ENCODE measurements at regions not wholly inside any gene's neighbourhood (a gene's known extent, or its start where the extent isn't known, plus 50 kb on each side); places are given as distances from the start of the nearest gene placed in this dataset.

GRCh38 chr21:27366036-27366435 is 399.1 kb upstream of the ADAMTS5 start:
- H3K27me3 ChIP-seq (replicated peaks; ENCODE audit: insufficient read depth, low read depth, low read length, poor library complexity) = no peaks in the 10 kb centered on the region
- TF ChIP-seq EZH2 (IDR thresholded peaks at IDR 0.05; ENCODE audit: borderline replicate concordance, low read depth, low read length, poor library complexity, severe bottlenecking) (no peak), CTCF (conservative IDR thresholded peaks at IDR 0.05; ENCODE audit: low read depth, low read length) (no peak)
- DNase-seq (ENCODE audit: low spot score) = no peak
- BruUV-seq (replicated peaks) = no TSS peak
- H3K9me3 ChIP-seq (ENCODE audit: low read depth, low read length, poor library complexity, severe bottlenecking) = peaks cover 2% of the 10 kb centered on the region
- CTCF ChIA-PET = no interaction called here
- no peaks in the 10 kb centered on the region for H3K36me3 ChIP-seq (ENCODE audit: insufficient read depth, low read length, poor library complexity, severe bottlenecking)
- POLR2A ChIA-PET (ENCODE audit: low non-redundant PET) = no interaction called here
- intact Hi-C loops (cut with micrococcal nuclease; ENCODE audit: unreplicated experiment) = no loop called here
- no peak overlapping the region for H3K4me3 ChIP-seq (ENCODE audit: low read depth, low read length, poor library complexity, severe bottlenecking)
- no peak overlapping the region for H3K27ac ChIP-seq (ENCODE audit: low read depth, low read length, poor library complexity, severe bottlenecking)
- no peaks in the 10 kb centered on the region for H3K4me1 ChIP-seq (ENCODE audit: insufficient read depth, low read length, poor library complexity, severe bottlenecking)

DNA sequence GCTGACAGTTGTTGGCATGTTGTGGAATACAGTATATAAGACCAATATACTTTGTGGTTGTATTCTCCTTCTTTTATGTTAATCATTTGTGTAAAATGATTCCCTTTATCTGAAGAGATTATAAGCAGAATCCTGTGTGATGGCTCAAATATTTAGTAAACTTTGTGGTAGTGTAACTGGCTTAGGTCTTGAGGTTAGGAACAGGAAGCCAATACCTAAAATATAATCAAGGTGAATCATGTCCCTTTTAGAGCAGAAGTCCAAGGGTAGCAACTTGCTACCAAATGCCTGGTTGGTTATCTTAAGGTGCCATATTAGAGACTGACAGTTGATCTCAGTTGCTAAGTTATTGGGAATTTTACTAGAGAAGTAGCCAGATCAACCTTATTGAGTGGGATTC is 398.5 kb upstream of the ADAMTS5 start:
- POLR2A ChIA-PET (ENCODE audit: low non-redundant PET) = no interaction called here
- TF ChIP-seq CTCF (conservative IDR thresholded peaks at IDR 0.05; ENCODE audit: low read depth, low read length) = no peak
- no peak for TF ChIP-seq EZH2 (IDR thresholded peaks at IDR 0.05; ENCODE audit: borderline replicate concordance, low read depth, low read length, poor library complexity, severe bottlenecking)
- CTCF ChIA-PET = no interaction called here
- Histone ChIP-seq H3K27me3 (replicated peaks; ENCODE audit: insufficient read depth, low read depth, low read length, poor library complexity) (no peaks in the 10 kb centered on the region), H3K36me3 (ENCODE audit: insufficient read depth, low read length, poor library complexity, severe bottlenecking) (no peaks in the 10 kb centered on the region), H3K27ac (ENCODE audit: low read depth, low read length, poor library complexity, severe bottlenecking) (no peak overlapping the region), H3K4me3 (ENCODE audit: low read depth, low read length, poor library complexity, severe bottlenecking) (no peak overlapping the region), H3K9me3 (ENCODE audit: low read depth, low read length, poor library complexity, severe bottlenecking) (peaks cover 2% of the 10 kb centered on the region), H3K4me1 (ENCODE audit: insufficient read depth, low read length, poor library complexity, severe bottlenecking) (no peaks in the 10 kb centered on the region)
- no peak for DNase-seq (ENCODE audit: low spot score)
- no TSS peak for BruUV-seq (replicated peaks)
- intact Hi-C loops (cut with micrococcal nuclease; ENCODE audit: unreplicated experiment) = no loop called here

DNA sequence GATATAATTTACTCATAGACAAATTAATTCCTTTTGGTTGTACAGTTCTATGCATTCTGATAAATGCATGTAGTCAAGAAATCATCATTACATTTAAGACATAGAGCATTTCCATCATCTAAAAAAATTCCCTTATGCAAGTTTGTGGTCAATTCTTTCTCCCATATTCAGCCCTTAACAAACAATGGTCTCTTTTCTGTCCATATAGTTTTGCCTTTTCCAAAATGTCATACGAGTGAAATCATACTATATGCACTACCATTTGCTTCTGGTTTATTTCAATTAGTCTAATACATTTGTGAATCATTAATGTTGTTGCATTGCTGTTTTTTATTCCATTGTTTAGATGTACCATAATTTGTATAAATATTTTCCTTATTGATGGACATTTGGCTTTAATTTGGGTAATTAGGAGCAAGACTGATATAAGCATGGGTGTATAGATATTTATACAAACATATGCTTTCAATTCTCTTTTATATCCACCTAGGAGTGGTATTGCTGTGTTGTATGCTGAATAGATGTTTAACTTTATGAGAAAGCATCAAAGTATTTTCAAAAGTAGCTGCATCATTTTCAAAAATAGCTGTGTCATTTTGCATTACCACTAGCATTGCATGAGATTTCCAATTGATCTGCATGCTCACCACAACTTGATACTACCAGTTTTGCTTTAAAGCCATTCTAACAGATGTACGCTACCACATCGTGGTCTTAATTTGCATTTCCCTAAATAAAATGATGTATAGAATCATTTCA is 397.0 kb upstream of the ADAMTS5 start:
- DNase-seq (ENCODE audit: low spot score) = no peak
- H3K4me3 ChIP-seq (ENCODE audit: low read depth, low read length, poor library complexity, severe bottlenecking) = no peak overlapping the region
- H3K27ac ChIP-seq (ENCODE audit: low read depth, low read length, poor library complexity, severe bottlenecking) = no peak overlapping the region
- no TSS peak for BruUV-seq (replicated peaks)
- H3K36me3 ChIP-seq (ENCODE audit: insufficient read depth, low read length, poor library complexity, severe bottlenecking) = no peaks in the 10 kb centered on the region
- H3K4me1 ChIP-seq (ENCODE audit: insufficient read depth, low read length, poor library complexity, severe bottlenecking) = no peaks in the 10 kb centered on the region
- intact Hi-C loops (cut with micrococcal nuclease; ENCODE audit: unreplicated experiment) = no loop called here
- CTCF ChIA-PET = no interaction called here
- TF ChIP-seq CTCF (conservative IDR thresholded peaks at IDR 0.05; ENCODE audit: low read depth, low read length) = no peak
- TF ChIP-seq EZH2 (IDR thresholded peaks at IDR 0.05; ENCODE audit: borderline replicate concordance, low read depth, low read length, poor library complexity, severe bottlenecking) = no peak
- POLR2A ChIA-PET (ENCODE audit: low non-redundant PET) = no interaction called here
- H3K9me3 ChIP-seq (ENCODE audit: low read depth, low read length, poor library complexity, severe bottlenecking) = peaks cover 2% of the 10 kb centered on the region
- no peaks in the 10 kb centered on the region for H3K27me3 ChIP-seq (replicated peaks; ENCODE audit: insufficient read depth, low read depth, low read length, poor library complexity)

All from A673 (cell line).